HG03135 (cell line): ENCODE measurements at regions not wholly inside any gene's neighbourhood (a gene's known extent, or its start where the extent isn't known, plus 50 kb on each side); places are given as distances from the start of the nearest gene placed in this dataset.

ENCODE experiments used
- ATAC-seq: cut with Tn5 transposase; IDR thresholded peaks from one replicate; pipeline ENCODE4 v1.9.1; 2021; ENCODE audit warnings: mild to moderate bottlenecking, moderate library complexity; ENCODE audit not compliant: unreplicated experiment

- ATAC-seq = no peak
Measured at GRCh38 chr6:138004430-138005287, 102.6 kb downstream of the PERP start.

GRCh38 chr6:138005846-138006245, 101.4 kb downstream of the PERP start:
- no peak for ATAC-seq

GRCh38 chr6:138007014-138007472, 100.2 kb downstream of the PERP start:
- ATAC-seq = no peak

GRCh38 chr6:138008791-138009190, 98.4 kb downstream of the PERP start:
- no peak for ATAC-seq

GRCh38 chr6:138011413-138011812, 95.8 kb downstream of the PERP start:
- ATAC-seq = no peak

- no peak for ATAC-seq
Measured at GRCh38 chr6:138012682-138013081, 94.5 kb downstream of the PERP start.

GRCh38 chr6:138013959-138014358, 93.3 kb downstream of the PERP start:
- ATAC-seq = no peak

- ATAC-seq = no peak
Measured at GRCh38 chr6:138017166-138017757, 90.0 kb downstream of the PERP start.

- no peak for ATAC-seq
Measured at GRCh38 chr6:138018297-138018696, 88.9 kb downstream of the PERP start.

GRCh38 chr6:138025528-138025978, 81.7 kb downstream of the PERP start:
- no peak for ATAC-seq

- ATAC-seq = no peak
Measured at GRCh38 chr6:138026342-138026741, 80.9 kb downstream of the PERP start.

GRCh38 chr6:138028893-138029292, 78.3 kb downstream of the PERP start:
- ATAC-seq = no peak

GRCh38 chr6:138030872-138031271, 76.3 kb downstream of the PERP start:
- no peak for ATAC-seq

- ATAC-seq = no peak
Measured at GRCh38 chr6:138031417-138031816, 75.8 kb downstream of the PERP start.

GRCh38 chr6:138031850-138032249, 75.4 kb downstream of the PERP start:
- no peak for ATAC-seq

GRCh38 chr6:138032571-138032970, 74.6 kb downstream of the PERP start:
- ATAC-seq = no peak

- no peak for ATAC-seq
Measured at GRCh38 chr6:138034229-138034628, 73.0 kb downstream of the PERP start.

GRCh38 chr6:138035070-138035469, 72.1 kb downstream of the PERP start:
- ATAC-seq = no peak

GRCh38 chr6:138036111-138036510, 71.1 kb downstream of the PERP start:
- ATAC-seq = no peak

GRCh38 chr6:138037009-138037504, 70.2 kb downstream of the PERP start:
- ATAC-seq = no peak

- no peak for ATAC-seq
Measured at GRCh38 chr6:138038142-138038870, 68.9 kb downstream of the PERP start.
